Epithelial cell of proximal tubule (primary cell): ENCODE measurements at regions not wholly inside any gene's neighbourhood (a gene's known extent, or its start where the extent isn't known, plus 50 kb on each side); places are given as distances from the start of the nearest gene placed in this dataset.
"Not testable (repeated sequence)": the region's sequence is repeated elsewhere in the genome, so short reads cannot be mapped to it uniquely, and the experiment has no call there.

Experiments
- DNase-seq: peaks from one replicate; pipeline ENCODE4 v3.0.0-alpha.2; 2011; ENCODE audit warnings: low read depth
- H3K4me3 ChIP-seq: 2 replicates; pipeline ENCODE4 v1.5.1; 2011; ENCODE audit warnings: low read depth, mild to moderate bottlenecking, low read length
- CTCF ChIP-seq: conservative IDR thresholded peaks from 2 replicates; pipeline ENCODE4 v1.5.1; 2012; ENCODE audit warnings: low read depth, mild to moderate bottlenecking, low read length

GRCh38 chr1:217981430-217981829, 303.7 kb upstream of the RRP15 start:
- no peak for DNase-seq
- H3K4me3 ChIP-seq: no peak overlapping the region
- TF ChIP-seq CTCF: no peak

GRCh38 chr1:217982331-217983050, 302.6 kb upstream of the RRP15 start:
- TF ChIP-seq CTCF: no peak
- peak overlapping the region; percentile 30 for H3K4me3 ChIP-seq
- no peak for DNase-seq

- DNase-seq: no peak
- peak overlapping the region; percentile 30 for H3K4me3 ChIP-seq
- no peak for TF ChIP-seq CTCF
Measured at GRCh38 chr1:217983051-217983375, 302.1 kb upstream of the RRP15 start.

- no peak overlapping the region for H3K4me3 ChIP-seq
- DNase-seq: no peak
- TF ChIP-seq CTCF: no peak
Measured at GRCh38 chr1:217985641-217986040, 299.5 kb upstream of the RRP15 start.

- DNase-seq: no peak
- TF ChIP-seq CTCF: no peak
- no peak overlapping the region for H3K4me3 ChIP-seq
Measured at GRCh38 chr1:217989510-217989909, 295.6 kb upstream of the RRP15 start.

GRCh38 chr1:217993439-217993838, 291.7 kb upstream of the RRP15 start:
- DNase-seq: no peak
- TF ChIP-seq CTCF: no peak
- no peak overlapping the region for H3K4me3 ChIP-seq

GRCh38 chr1:218008296-218008695, 276.8 kb upstream of the RRP15 start:
- not testable (repeated sequence) for DNase-seq, H3K4me3 ChIP-seq

- not testable (repeated sequence) for DNase-seq, H3K4me3 ChIP-seq
Measured at GRCh38 chr1:218015106-218015505, 270.0 kb upstream of the RRP15 start.
